ENCODE measurements at regions not wholly inside any gene's neighbourhood (a gene's known extent, or its start where the extent isn't known, plus 50 kb on each side); places are given as distances from the start of the nearest gene placed in this dataset.

DNA sequence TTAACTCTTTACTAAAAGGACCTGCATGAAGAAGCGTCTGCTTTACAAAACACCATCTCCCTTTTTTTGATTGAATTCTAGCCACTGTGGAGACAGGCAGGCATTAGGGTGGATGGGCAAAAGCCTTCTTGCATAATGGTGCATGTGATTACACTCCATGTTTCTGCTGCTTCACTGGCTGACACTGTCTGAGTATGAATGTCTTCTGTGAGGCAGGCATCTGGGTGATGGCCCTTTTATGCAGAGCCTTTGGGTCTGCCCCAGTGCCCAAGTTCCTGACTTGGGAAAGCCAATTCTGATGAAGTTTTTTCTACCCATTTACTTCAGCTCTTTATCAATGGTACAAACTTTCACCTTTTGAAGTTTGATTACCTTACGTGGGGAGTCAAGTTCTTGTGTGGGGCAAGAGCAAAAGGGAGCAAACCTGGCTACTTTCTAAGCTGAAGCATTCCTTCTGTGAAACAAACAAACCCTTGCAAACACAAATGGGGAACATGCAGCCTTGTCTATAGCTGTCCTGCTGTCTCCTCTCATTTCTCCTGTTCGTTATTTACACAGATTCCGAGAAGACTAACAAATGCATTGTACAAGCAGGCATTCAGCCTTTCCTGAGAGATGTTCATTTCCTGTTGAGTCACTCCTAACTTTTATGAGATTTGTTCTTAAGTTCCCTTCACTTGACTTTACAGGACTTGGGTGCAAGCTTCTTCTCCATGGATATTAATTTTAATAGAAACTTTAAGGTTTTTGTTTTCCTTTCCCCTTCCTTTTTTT is 301.9 kb downstream of the TLL1 start:
- intact Hi-C loops (cut with DNase I): no loop called here
- 78 to 86% (median 84%) methylated on average over 4 of the region's 4 CpGs for WGBS, 3 donors

GRCh38 chr4:166182145-166182544 is 309.1 kb downstream of the TLL1 start:
- no peaks in the 10 kb centered on the region for H3K9me3 ChIP-seq
- TF ChIP-seq, protein P1, sequence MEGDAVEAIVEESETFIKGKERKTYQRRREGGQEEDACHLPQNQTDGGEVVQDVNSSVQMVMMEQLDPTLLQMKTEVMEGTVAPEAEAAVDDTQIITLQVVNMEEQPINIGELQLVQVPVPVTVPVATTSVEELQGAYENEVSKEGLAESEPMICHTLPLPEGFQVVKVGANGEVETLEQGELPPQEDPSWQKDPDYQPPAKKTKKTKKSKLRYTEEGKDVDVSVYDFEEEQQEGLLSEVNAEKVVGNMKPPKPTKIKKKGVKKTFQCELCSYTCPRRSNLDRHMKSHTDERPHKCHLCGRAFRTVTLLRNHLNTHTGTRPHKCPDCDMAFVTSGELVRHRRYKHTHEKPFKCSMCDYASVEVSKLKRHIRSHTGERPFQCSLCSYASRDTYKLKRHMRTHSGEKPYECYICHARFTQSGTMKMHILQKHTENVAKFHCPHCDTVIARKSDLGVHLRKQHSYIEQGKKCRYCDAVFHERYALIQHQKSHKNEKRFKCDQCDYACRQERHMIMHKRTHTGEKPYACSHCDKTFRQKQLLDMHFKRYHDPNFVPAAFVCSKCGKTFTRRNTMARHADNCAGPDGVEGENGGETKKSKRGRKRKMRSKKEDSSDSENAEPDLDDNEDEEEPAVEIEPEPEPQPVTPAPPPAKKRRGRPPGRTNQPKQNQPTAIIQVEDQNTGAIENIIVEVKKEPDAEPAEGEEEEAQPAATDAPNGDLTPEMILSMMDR (IDR thresholded peaks at IDR 0.05): no peak
- no peak overlapping the region for H3K27ac ChIP-seq
- H3K4me3 ChIP-seq: no peak overlapping the region
- DNase-seq (no peak), ATAC-seq (no peak)
- no peaks in the 10 kb centered on the region for H3K27me3 ChIP-seq (ENCODE audit: insufficient read depth in 3 of 3, low read length in 2 of 3)
- intact Hi-C loops (cut with DNase I): no loop called here
- WGBS, 3 donors: 73 to 76% (median 74%) methylated on average over 2 of the region's 2 CpGs
- H3K36me3 ChIP-seq (ENCODE audit: insufficient read depth in 1 of 2, low read depth in 1 of 2): no peaks in the 10 kb centered on the region
- no peaks in the 10 kb centered on the region for H3K4me1 ChIP-seq

More for the DNA sequence above, 301.9 kb downstream of the TLL1 start:
- TF ChIP-seq, protein P1 (IDR thresholded peaks at IDR 0.05): no peak
- Histone ChIP-seq H3K36me3 (ENCODE audit: insufficient read depth in 1 of 2, low read depth in 1 of 2) (no peaks in the 10 kb centered on the region), H3K9me3 (no peaks in the 10 kb centered on the region), H3K4me3 (no peak overlapping the region), H3K27me3 (ENCODE audit: insufficient read depth in 3 of 3, low read length in 2 of 3) (peaks cover 0 to 1% (median 0%) of the 10 kb centered on the region in 3 donors), H3K27ac (no peak overlapping the region), H3K4me1 (no peaks in the 10 kb centered on the region)
- DNase-seq: no peak
- ATAC-seq: no peak

GRCh38 chr4:166195101-166195500 is 322.1 kb downstream of the TLL1 start:
- no peak for DNase-seq

GRCh38 chr4:166197166-166197565 is 324.1 kb downstream of the TLL1 start:
- Histone ChIP-seq H3K4me3 (no peak overlapping the region), H3K27ac (no peak overlapping the region), H3K27me3 (ENCODE audit: insufficient read depth in 3 of 3, low read length in 2 of 3) (no peaks in the 10 kb centered on the region), H3K9me3 (no peaks in the 10 kb centered on the region), H3K4me1 (no peaks in the 10 kb centered on the region), H3K36me3 (ENCODE audit: insufficient read depth in 1 of 2, low read depth in 1 of 2) (no peaks in the 10 kb centered on the region)
- WGBS, 3 donors: 70 to 73% (median 73%) methylated on average over 3 of the region's 3 CpGs
- DNase-seq (no peak), ATAC-seq (no peak)
- TF ChIP-seq, protein P1 (IDR thresholded peaks at IDR 0.05): no peak
- intact Hi-C loops (cut with DNase I): no loop called here

More at GRCh38 chr4:166195101-166195500, 322.1 kb downstream of the TLL1 start:
- H3K27me3 ChIP-seq (ENCODE audit: insufficient read depth in 3 of 3, low read length in 2 of 3): no peaks in the 10 kb centered on the region
- no peak overlapping the region for H3K4me3 ChIP-seq
- intact Hi-C loops (cut with DNase I): no loop called here
- no peaks in the 10 kb centered on the region for H3K9me3 ChIP-seq
- H3K4me1 ChIP-seq: no peaks in the 10 kb centered on the region
- ATAC-seq: no peak
- TF ChIP-seq, protein P1 (IDR thresholded peaks at IDR 0.05): no peak
- H3K36me3 ChIP-seq (ENCODE audit: insufficient read depth in 1 of 2, low read depth in 1 of 2): no peaks in the 10 kb centered on the region
- no peak overlapping the region for H3K27ac ChIP-seq

DNA sequence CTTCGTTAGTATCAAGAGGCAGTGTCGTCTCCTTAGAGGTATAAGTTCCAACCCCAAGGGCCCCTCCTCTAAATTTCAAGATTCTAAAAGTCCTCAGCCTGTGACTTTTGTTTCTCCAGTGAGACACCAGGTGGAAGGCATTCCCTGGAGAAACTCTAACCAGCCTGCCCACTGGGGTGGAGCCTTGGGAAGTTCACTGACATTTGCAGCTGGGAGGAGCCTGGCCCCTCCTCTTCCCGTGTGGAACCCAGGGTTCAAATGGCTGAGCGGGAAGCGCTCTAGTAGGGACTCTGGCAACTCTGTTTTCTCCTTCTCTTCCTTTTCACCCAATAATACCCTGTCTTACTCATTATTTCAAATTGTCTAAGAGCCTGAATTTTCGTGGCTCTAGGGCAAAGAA is 325.0 kb downstream of the TLL1 start:
- Histone ChIP-seq H3K36me3 (ENCODE audit: insufficient read depth in 1 of 2, low read depth in 1 of 2) (no peaks in the 10 kb centered on the region), H3K27ac (no peak overlapping the region), H3K9me3 (no peaks in the 10 kb centered on the region), H3K4me3 (no peak overlapping the region), H3K4me1 (no peaks in the 10 kb centered on the region), H3K27me3 (ENCODE audit: insufficient read depth in 3 of 3, low read length in 2 of 3) (no peaks in the 10 kb centered on the region)
- intact Hi-C loops (cut with DNase I): no loop called here
- ATAC-seq (no peak), DNase-seq (no peak)
- 77 to 81% (median 81%) methylated on average over 6 of the region's 6 CpGs for WGBS, 3 donors
- TF ChIP-seq, protein P1 (IDR thresholded peaks at IDR 0.05): no peak

All from psoas muscle (tissue), 7 donors.